ENCODE measurements at regions not wholly inside any gene's neighbourhood (a gene's known extent, or its start where the extent isn't known, plus 50 kb on each side); places are given as distances from the start of the nearest gene placed in this dataset.

- Histone ChIP-seq H3K4me1 (no peaks in the 10 kb centered on the region), H3K36me3 (no peaks in the 10 kb centered on the region), H3K27me3 (replicated peaks in 1 of 7) (no peaks in the 10 kb centered on the region), H3K27ac (no peak overlapping the region), H3K9me3 (peaks cover 0 to 19% (median 8%) of the 10 kb centered on the region in 8 donors), H3K4me3 (no peak overlapping the region)
- WGBS, 5 donors, result 72 to 100% (median 81%) methylated on average over 1 of the region's 1 CpG
- no peak for DNase-seq
- TF ChIP-seq POLR2A (IDR thresholded peaks at IDR 0.05) (no peak), POLR2AphosphoS5 (IDR thresholded peaks at IDR 0.05) (no peak), CTCF (IDR thresholded peaks at IDR 0.05 in 8 of 11, conservative IDR thresholded peaks at IDR 0.05 in 3 of 11) (no peak)
- intact Hi-C loops (cut with DNase I; ENCODE audit: low total_unique reads), result no loop called here
Measured at GRCh38 chr18:53819174-53819573, 405.3 kb downstream of the MBD2 start.

GRCh38 chr18:53817976-53818950 lies 406.2 kb downstream of the MBD2 start:
- DNase-seq, result no peak
- H3K36me3 ChIP-seq, result no peaks in the 10 kb centered on the region
- no peak overlapping the region for H3K27ac ChIP-seq
- H3K4me3 ChIP-seq, result no peak overlapping the region
- H3K4me1 ChIP-seq, result no peaks in the 10 kb centered on the region
- H3K27me3 ChIP-seq (replicated peaks in 1 of 7), result no peaks in the 10 kb centered on the region
- TF ChIP-seq POLR2A (IDR thresholded peaks at IDR 0.05) (no peak), CTCF (IDR thresholded peaks at IDR 0.05 in 8 of 11, conservative IDR thresholded peaks at IDR 0.05 in 3 of 11) (no peak), POLR2AphosphoS5 (IDR thresholded peaks at IDR 0.05) (no peak)
- WGBS, 5 donors, result 76 to 88% (median 80%) methylated on average over 1 of the region's 1 CpG
- H3K9me3 ChIP-seq, result peaks cover 0 to 17% (median 6%) of the 10 kb centered on the region in 8 donors
- intact Hi-C loops (cut with DNase I; ENCODE audit: low total_unique reads), result no loop called here

- Histone ChIP-seq H3K27me3 (replicated peaks in 1 of 7) (no peaks in the 10 kb centered on the region), H3K36me3 (no peaks in the 10 kb centered on the region), H3K27ac (no peak overlapping the region), H3K9me3 (peaks cover 0 to 39% (median 6%) of the 10 kb centered on the region in 8 donors), H3K4me1 (no peaks in the 10 kb centered on the region), H3K4me3 (no peak overlapping the region)
- DNase-seq, result no peak
- WGBS, 5 donors, result 86 to 96% (median 88%) methylated on average over 2 of the region's 2 CpGs
- TF ChIP-seq CTCF (IDR thresholded peaks at IDR 0.05 in 8 of 11, conservative IDR thresholded peaks at IDR 0.05 in 3 of 11) (no peak), POLR2A (IDR thresholded peaks at IDR 0.05) (no peak), POLR2AphosphoS5 (IDR thresholded peaks at IDR 0.05) (no peak)
- intact Hi-C loops (cut with DNase I; ENCODE audit: low total_unique reads), result no loop called here
Measured at GRCh38 chr18:53800171-53800570, 424.3 kb downstream of the MBD2 start.

- Histone ChIP-seq H3K36me3 (no peaks in the 10 kb centered on the region), H3K9me3 (peaks cover 0 to 28% (median 0%) of the 10 kb centered on the region in 8 donors), H3K4me3 (no peak overlapping the region), H3K27me3 (replicated peaks in 1 of 7) (no peaks in the 10 kb centered on the region), H3K4me1 (no peaks in the 10 kb centered on the region), H3K27ac (no peak overlapping the region)
- no peak for DNase-seq
- TF ChIP-seq POLR2AphosphoS5 (IDR thresholded peaks at IDR 0.05) (no peak), CTCF (IDR thresholded peaks at IDR 0.05 in 8 of 11, conservative IDR thresholded peaks at IDR 0.05 in 3 of 11) (no peak), POLR2A (IDR thresholded peaks at IDR 0.05) (no peak)
- intact Hi-C loops (cut with DNase I; ENCODE audit: low total_unique reads), result no loop called here
Measured at GRCh38 chr18:53799134-53799533, 425.3 kb downstream of the MBD2 start.

Measured in spleen (tissue), 11 donors.